Immature natural killer cell (primary cell): ENCODE measurements at regions not wholly inside any gene's neighbourhood (a gene's known extent, or its start where the extent isn't known, plus 50 kb on each side); places are given as distances from the start of the nearest gene placed in this dataset.
"Not testable (repeated sequence)": the region's sequence is repeated elsewhere in the genome, so short reads cannot be mapped to it uniquely, and the experiment has no call there.

Experiments used
- DNase-seq, 3 donors: peaks; one replicate each; pipeline ENCODE4 v3.0.0; 2022; ENCODE audit warnings: mixed read lengths in 1 of 3
- H3K27ac Mint-ChIP-seq, 6 donors: one replicate each; pipeline ENCODE4 v1.8.0; 2020; ENCODE audit warnings: mixed read lengths in 6 of 6, mild to moderate bottlenecking in 5 of 6, inconsistent platforms in 4 of 6, moderate library complexity in 3 of 6
- H3K27me3 Mint-ChIP-seq, 3 donors: one replicate each; pipeline ENCODE4 v1.8.0; 2020 to 2021; ENCODE audit warnings: low read depth in 3 of 3, mild to moderate bottlenecking in 3 of 3, mixed read lengths in 3 of 3, moderate library complexity in 3 of 3, inconsistent platforms in 1 of 3
- H3K36me3 Mint-ChIP-seq, 3 donors: one replicate each; pipeline ENCODE4 v1.8.0; 2020; ENCODE audit warnings: mixed read lengths in 3 of 3, inconsistent platforms in 2 of 3, mild to moderate bottlenecking in 2 of 3
- H3K4me1 Mint-ChIP-seq, 2 donors: one replicate each; pipeline ENCODE4 v1.8.0; 2020; ENCODE audit warnings: inconsistent platforms in 2 of 2, mild to moderate bottlenecking in 2 of 2, mixed read lengths in 2 of 2, moderate library complexity in 1 of 2
- H3K4me3 Mint-ChIP-seq, 5 donors: one replicate each; pipeline ENCODE4 v1.8.0; 2020; ENCODE audit warnings: mild to moderate bottlenecking in 5 of 5, mixed read lengths in 5 of 5, inconsistent platforms in 3 of 5, moderate library complexity in 3 of 5
- H3K9me3 Mint-ChIP-seq, 6 donors: one replicate each; pipeline ENCODE4 v1.8.0; 2020; ENCODE audit warnings: mild to moderate bottlenecking in 6 of 6, mixed read lengths in 6 of 6, inconsistent platforms in 4 of 6, moderate library complexity in 3 of 6

- Mint-ChIP-seq H3K4me3 (no peak overlapping the region), H3K27ac (no peak overlapping the region), H3K9me3 (peaks cover 0 to 2% (median 0%) of the 10 kb centered on the region in 6 donors), H3K4me1 (no peaks in the 10 kb centered on the region), H3K27me3 (peaks cover 3% of the 10 kb centered on the region in 3 donors), H3K36me3 (no peaks in the 10 kb centered on the region)
- DNase-seq: no peak
Observed at GRCh38 chr1:38741341-38741740, 118.2 kb downstream of the RRAGC start.

- H3K27me3 Mint-ChIP-seq: peaks cover 3% of the 10 kb centered on the region in 3 donors
- no peaks in the 10 kb centered on the region for H3K4me1 Mint-ChIP-seq
- DNase-seq: no peak
- H3K4me3 Mint-ChIP-seq: no peak overlapping the region
- no peak overlapping the region for H3K27ac Mint-ChIP-seq
- peaks cover 0 to 2% (median 0%) of the 10 kb centered on the region in 6 donors for H3K9me3 Mint-ChIP-seq
- no peaks in the 10 kb centered on the region for H3K36me3 Mint-ChIP-seq
Observed at GRCh38 chr1:38740487-38740886, 119.1 kb downstream of the RRAGC start.

GRCh38 chr1:38738207-38738606 is 121.4 kb downstream of the RRAGC start:
- Mint-ChIP-seq H3K27me3 (peaks cover 7 to 10% (median 7%) of the 10 kb centered on the region in 3 donors), H3K27ac (no peak overlapping the region), H3K36me3 (no peaks in the 10 kb centered on the region)

GRCh38 chr1:38736399-38736798 is 123.2 kb downstream of the RRAGC start:
- H3K27me3 Mint-ChIP-seq: peaks cover 9 to 15% (median 9%) of the 10 kb centered on the region in 3 donors
- H3K4me1 Mint-ChIP-seq: no peaks in the 10 kb centered on the region
- H3K4me3 Mint-ChIP-seq: no peak overlapping the region
- no peaks in the 10 kb centered on the region for H3K9me3 Mint-ChIP-seq
- no peak for DNase-seq
- H3K27ac Mint-ChIP-seq: no peak overlapping the region
- H3K36me3 Mint-ChIP-seq: no peaks in the 10 kb centered on the region

More at GRCh38 chr1:38738207-38738606, 121.4 kb downstream of the RRAGC start:
- Mint-ChIP-seq H3K4me1 (no peaks in the 10 kb centered on the region), H3K4me3 (no peak overlapping the region), H3K9me3 (peaks cover 0 to 2% (median 0%) of the 10 kb centered on the region in 6 donors)
- no peak for DNase-seq

- no peaks in the 10 kb centered on the region for H3K4me1 Mint-ChIP-seq
- DNase-seq: no peak
- H3K27ac Mint-ChIP-seq: no peak overlapping the region
- no peaks in the 10 kb centered on the region for H3K9me3 Mint-ChIP-seq
- H3K27me3 Mint-ChIP-seq: peaks cover 8 to 15% (median 9%) of the 10 kb centered on the region in 3 donors
- no peaks in the 10 kb centered on the region for H3K36me3 Mint-ChIP-seq
- H3K4me3 Mint-ChIP-seq: no peak overlapping the region
Observed at GRCh38 chr1:38735651-38736161, 123.9 kb downstream of the RRAGC start.

- H3K4me3 Mint-ChIP-seq: no peak overlapping the region
- H3K9me3 Mint-ChIP-seq: no peaks in the 10 kb centered on the region
Observed at GRCh38 chr1:38733761-38734160, 125.8 kb downstream of the RRAGC start.

GRCh38 chr1:38730511-38731397 is 128.8 kb downstream of the RRAGC start:
- Mint-ChIP-seq H3K27me3 (peaks cover 15 to 23% (median 22%) of the 10 kb centered on the region in 3 donors), H3K4me1 (no peaks in the 10 kb centered on the region), H3K9me3 (no peaks in the 10 kb centered on the region), H3K36me3 (no peaks in the 10 kb centered on the region), H3K4me3 (no peak overlapping the region), H3K27ac (no peak overlapping the region)
- DNase-seq: no peak

More at GRCh38 chr1:38733761-38734160, 125.8 kb downstream of the RRAGC start:
- H3K4me1 Mint-ChIP-seq: no peaks in the 10 kb centered on the region
- H3K27me3 Mint-ChIP-seq: peaks cover 12 to 14% (median 12%) of the 10 kb centered on the region in 3 donors
- no peak overlapping the region for H3K27ac Mint-ChIP-seq
- H3K36me3 Mint-ChIP-seq: no peaks in the 10 kb centered on the region
- no peak for DNase-seq

GRCh38 chr1:38728585-38728908 is 131.0 kb downstream of the RRAGC start:
- Mint-ChIP-seq H3K27ac (no peak overlapping the region), H3K27me3 (peaks cover 14 to 22% (median 21%) of the 10 kb centered on the region in 3 donors), H3K4me1 (no peaks in the 10 kb centered on the region), H3K4me3 (no peak overlapping the region), H3K36me3 (no peaks in the 10 kb centered on the region), H3K9me3 (peaks cover 0 to 2% (median 0%) of the 10 kb centered on the region in 6 donors)
- no peak for DNase-seq

GRCh38 chr1:38727684-38728584 is 131.6 kb downstream of the RRAGC start:
- no peak overlapping the region for H3K27ac Mint-ChIP-seq
- no peak overlapping the region for H3K4me3 Mint-ChIP-seq

GRCh38 chr1:38725321-38725961 is 134.1 kb downstream of the RRAGC start:
- H3K9me3 Mint-ChIP-seq, H3K4me3 Mint-ChIP-seq, DNase-seq, H3K36me3 Mint-ChIP-seq, H3K4me1 Mint-ChIP-seq, H3K27ac Mint-ChIP-seq: not testable (repeated sequence)
- peaks cover 16 to 22% (median 19%) of the 10 kb centered on the region in 3 donors for H3K27me3 Mint-ChIP-seq

More at GRCh38 chr1:38727684-38728584, 131.6 kb downstream of the RRAGC start:
- Mint-ChIP-seq H3K27me3 (peaks cover 17 to 25% (median 24%) of the 10 kb centered on the region in 3 donors), H3K36me3 (no peaks in the 10 kb centered on the region), H3K4me1 (no peaks in the 10 kb centered on the region), H3K9me3 (peaks cover 0 to 2% (median 0%) of the 10 kb centered on the region in 6 donors)
- no peak for DNase-seq

- no peaks in the 10 kb centered on the region for H3K36me3 Mint-ChIP-seq
- H3K4me1 Mint-ChIP-seq: no peaks in the 10 kb centered on the region
Observed at GRCh38 chr1:38724160-38725131, 135.1 kb downstream of the RRAGC start.

GRCh38 chr1:38721816-38722215 is 137.8 kb downstream of the RRAGC start:
- no peaks in the 10 kb centered on the region for H3K4me1 Mint-ChIP-seq
- DNase-seq: no peak
- no peak overlapping the region for H3K27ac Mint-ChIP-seq
- H3K27me3 Mint-ChIP-seq: peaks cover 8 to 14% (median 10%) of the 10 kb centered on the region in 3 donors
- peaks cover 0 to 2% (median 0%) of the 10 kb centered on the region in 6 donors for H3K9me3 Mint-ChIP-seq
- H3K36me3 Mint-ChIP-seq: no peaks in the 10 kb centered on the region
- H3K4me3 Mint-ChIP-seq: no peak overlapping the region

More at GRCh38 chr1:38724160-38725131, 135.1 kb downstream of the RRAGC start:
- no peak for DNase-seq
- Mint-ChIP-seq H3K4me3 (no peak overlapping the region), H3K27me3 (peaks cover 16 to 24% (median 19%) of the 10 kb centered on the region in 3 donors), H3K27ac (no peak overlapping the region), H3K9me3 (peaks cover 0 to 2% (median 0%) of the 10 kb centered on the region in 6 donors)
